ENCODE measurements at regions not wholly inside any gene's neighbourhood (a gene's known extent, or its start where the extent isn't known, plus 50 kb on each side); places are given as distances from the start of the nearest gene placed in this dataset.

- DNase-seq, result no peak
Observed at GRCh38 chr5:167624053-167624452, 667.4 kb upstream of the WWC1 start.

GRCh38 chr5:167626341-167627123, 664.9 kb upstream of the WWC1 start:
- no peak for DNase-seq

GRCh38 chr5:167629634-167630033, 661.8 kb upstream of the WWC1 start:
- no peak for DNase-seq

- no peak for DNase-seq
Observed at GRCh38 chr5:167631191-167631590, 660.3 kb upstream of the WWC1 start.

DNA sequence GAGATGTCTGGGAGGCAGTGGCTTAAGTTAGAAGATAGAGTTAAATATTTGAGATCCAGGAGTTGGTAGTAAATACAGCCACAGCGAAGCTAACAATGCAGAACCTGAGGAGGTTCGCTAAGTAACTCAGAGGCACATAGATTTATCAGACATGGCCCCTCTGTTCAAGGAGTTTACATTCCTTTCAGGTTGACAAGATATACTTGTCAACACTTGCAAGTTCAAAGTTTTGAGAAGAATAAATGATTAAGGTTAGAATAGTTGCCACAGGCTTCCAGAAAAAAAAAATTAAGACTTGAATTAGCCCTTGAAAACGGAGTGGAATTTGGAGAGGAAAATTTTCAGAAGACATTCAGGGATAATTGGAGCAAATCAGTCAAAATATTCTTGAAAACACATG, 658.3 kb upstream of the WWC1 start:
- no peak for DNase-seq

DNA sequence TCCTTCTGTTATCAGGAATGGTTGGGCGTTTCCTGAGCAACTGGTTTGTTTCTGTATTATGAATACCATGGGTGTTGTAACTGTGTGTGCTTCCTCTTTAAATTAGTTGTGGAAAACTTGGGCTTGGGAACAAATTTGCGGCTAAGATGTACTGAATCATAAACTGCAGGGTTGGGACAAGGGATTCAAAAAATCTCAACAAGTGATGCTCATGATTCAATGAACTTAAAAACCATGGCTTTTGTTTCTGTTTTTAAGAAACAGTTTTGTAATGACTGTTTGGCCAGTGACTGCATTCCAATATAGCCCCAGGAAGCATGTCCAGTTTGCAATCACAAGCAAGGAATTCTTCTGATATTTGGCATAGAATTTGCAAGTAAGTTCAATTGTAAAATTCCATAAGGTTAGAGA, 657.5 kb upstream of the WWC1 start:
- no peak for DNase-seq

DNA sequence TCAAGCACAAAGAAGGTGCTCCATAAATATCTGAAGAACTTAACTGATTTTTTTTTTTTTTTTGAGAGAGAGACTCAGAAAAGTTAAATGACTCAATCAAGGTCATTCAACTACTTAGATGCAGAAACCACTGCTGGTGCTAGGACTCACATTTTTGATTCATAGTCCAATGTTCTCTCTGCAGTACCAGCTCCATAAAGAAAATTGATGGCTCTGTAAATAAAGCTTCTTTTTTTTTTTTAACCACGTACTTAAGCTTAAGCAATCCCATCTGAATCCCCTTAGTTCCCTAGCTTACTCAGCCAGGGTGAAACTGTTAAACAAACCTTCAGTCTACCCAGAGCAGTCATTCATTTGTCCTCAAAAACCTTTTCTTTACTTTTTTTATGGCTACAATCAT, 657.0 kb upstream of the WWC1 start:
- no peak for DNase-seq

DNA sequence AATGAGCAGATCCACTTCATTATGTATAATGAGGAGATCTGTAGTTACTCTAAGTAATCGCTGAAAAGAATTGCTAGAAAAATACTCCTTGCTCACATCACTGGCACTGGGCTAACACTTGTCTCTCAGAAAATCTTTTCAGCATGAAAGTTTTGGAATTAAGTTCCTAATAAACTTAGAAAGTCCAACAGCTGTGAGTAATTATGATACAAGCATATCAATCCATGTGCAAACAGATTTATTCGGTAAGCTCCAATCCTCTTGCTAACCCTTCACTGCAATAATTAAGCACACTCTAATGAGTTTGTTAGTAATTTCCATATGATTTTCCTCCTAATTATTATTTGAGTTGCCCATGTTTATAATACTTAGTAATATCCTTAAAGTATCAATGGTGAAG, 652.6 kb upstream of the WWC1 start:
- DNase-seq, result no peak

DNA sequence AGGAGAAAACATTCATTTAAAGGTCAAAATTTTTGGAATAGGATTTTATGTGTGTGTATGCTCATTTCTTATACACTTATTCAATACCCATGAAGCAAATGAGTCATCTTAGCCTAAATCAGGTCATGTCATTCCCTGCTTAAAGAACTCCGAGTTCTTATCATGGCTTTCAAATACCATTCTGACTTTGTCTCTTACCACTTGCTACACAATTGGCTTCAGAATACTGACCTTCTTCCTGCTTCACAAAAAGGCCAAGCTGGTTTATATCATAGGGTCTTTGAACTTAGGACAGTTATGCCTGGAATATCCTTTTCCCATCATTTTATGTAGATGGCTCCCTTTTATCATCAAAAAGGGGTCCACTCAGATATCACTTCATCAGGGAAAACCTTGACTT, 652.2 kb upstream of the WWC1 start:
- DNase-seq, result no peak

- no peak for DNase-seq
Observed at GRCh38 chr5:167639766-167640165, 651.7 kb upstream of the WWC1 start.

GRCh38 chr5:167642181-167642580, 649.3 kb upstream of the WWC1 start:
- DNase-seq, result no peak

- no peak for DNase-seq
Observed at GRCh38 chr5:167642779-167643517, 648.5 kb upstream of the WWC1 start.

DNA sequence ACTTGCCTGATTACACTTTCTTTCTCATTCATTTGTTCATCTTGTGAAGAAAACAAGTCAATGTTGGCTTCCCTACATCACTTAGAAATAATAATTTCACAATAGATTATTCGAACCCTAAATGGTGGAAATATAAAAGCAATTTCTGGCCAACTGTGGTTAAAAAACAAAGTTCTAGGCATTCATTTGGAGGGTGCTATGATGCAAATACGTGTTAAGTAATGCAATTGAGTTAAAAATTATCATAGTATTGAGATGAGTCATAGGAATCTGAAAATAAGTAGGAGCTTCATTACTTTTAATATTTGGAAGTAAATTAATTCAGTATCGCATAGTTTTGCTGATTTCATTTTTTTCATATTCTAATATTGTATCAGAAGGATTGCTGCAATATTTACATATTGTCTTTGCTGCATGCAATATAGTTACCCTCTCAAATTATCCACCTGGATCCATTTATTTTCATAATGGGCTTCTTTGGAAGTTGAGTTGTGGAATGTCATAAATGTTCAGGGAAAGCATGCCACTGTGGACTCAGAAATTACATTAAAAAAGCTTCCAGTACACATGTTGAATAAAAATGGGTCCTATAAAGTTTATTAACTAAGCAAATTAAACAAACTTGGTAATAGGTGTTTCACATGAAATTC, 647.7 kb upstream of the WWC1 start:
- no peak for DNase-seq

DNA sequence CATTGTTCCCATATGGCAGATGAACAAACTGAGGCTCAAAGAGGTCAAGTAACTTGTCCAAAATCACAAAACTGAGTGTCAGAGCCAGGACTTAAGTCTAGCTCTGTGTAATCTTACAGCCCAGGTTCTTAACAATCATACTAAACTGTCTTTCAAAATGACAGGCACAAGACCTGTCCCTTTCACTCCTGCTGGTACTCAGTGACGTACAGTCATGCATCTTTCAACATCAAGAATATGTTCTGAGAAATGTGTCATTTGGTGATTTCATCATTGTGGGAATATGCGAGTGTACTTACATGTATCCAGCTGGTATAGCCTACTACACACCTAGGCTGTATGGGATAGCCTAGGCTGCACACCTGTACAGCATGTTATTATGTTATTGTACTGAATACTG, 646.8 kb upstream of the WWC1 start:
- DNase-seq, result no peak

DNA sequence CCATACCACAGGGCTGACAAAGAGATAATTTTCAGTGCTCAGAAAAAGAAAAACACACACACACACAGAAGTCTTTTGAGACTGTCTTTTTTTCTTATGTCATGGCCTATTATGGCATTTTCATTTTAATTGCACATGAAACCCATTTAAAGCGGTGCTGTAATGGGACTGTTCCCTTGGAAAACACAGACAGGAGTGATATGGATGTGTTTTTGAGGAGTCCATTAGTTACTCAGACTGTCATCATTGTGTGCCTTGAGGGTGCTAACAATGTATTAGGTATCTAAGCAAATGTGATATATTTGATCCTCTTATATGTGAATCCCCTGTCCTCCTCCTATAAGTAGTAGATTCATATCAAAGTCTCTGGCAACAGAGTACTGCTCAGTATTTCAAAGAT, 642.0 kb upstream of the WWC1 start:
- no peak for DNase-seq

DNA sequence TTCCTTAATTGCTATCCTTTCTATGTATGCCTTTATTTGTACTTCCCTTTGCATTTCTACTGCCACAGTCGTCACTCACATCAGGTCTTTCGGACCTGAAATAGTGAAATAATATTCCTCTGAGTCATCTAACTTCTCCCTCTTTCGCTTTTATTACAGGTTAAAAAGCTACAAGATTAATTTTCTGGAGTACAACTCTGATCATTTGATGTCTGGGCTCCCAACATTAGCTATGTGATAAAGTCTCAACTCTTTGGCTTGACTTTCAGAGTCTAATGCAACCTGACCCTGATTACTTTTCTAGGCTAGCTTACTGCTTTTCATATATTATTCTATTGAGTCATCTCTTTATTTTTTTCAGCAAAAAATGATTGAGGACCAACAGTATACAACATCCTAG, 638.8 kb upstream of the WWC1 start:
- no peak for DNase-seq

DNA sequence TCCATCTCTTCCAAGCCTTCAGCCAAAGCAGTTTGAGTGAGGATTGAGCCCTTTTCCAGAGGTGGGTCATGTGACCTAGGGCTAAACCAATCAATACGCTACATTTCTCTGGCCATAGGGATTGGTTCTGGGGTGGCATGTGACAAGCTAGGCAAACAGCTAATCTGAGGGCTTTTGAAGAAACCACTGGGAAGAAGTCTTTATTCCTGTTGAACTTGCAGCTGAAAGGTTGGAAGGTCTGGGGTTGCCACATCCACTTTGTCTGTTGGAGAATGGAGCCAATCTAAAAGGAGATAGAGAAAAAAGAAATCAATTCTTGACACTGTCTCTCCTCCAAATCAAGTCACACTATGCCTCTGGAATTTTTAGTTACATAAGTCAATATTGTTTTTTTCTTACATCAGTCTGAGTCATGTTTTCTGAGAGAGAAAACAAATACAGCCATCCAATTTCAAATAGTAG, 637.8 kb upstream of the WWC1 start:
- no peak for DNase-seq

DNA sequence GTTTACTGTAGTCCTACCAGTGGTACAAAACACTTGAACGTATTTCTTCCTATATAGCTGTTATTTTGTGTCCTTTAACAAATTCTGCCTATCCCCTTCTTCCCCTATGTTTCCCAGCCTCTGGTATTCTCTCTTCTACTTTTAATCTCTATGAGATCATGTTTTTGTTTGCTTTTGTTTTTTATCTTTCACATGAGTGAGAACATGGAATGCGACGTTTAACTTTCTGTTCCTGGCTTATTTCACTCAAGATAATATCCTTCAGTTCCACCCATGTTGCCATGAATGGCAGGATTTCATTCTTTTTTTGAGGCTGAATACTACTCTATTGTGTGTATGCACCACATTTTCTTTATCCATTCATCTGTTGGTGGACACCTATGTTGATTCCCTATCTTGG, 634.4 kb upstream of the WWC1 start:
- no peak for DNase-seq

DNA sequence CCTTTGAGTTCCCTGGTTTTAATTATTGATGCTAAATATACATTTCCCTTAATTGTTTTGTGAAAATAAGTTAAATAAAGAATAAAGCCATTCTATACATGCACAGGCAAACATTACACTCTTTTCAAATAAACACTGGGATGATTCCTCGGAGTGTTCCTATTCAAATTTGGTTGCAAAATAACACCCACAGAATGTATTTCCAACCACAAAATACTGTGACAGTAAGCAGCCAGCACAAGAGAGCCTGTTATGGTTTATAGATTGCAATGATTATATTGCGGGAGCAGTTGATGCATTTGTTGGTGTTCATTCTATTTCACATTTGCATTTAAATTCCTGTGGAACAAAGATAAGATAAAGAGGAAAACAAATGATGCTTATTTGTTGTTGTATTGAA, 632.6 kb upstream of the WWC1 start:
- DNase-seq, result no peak

DNA sequence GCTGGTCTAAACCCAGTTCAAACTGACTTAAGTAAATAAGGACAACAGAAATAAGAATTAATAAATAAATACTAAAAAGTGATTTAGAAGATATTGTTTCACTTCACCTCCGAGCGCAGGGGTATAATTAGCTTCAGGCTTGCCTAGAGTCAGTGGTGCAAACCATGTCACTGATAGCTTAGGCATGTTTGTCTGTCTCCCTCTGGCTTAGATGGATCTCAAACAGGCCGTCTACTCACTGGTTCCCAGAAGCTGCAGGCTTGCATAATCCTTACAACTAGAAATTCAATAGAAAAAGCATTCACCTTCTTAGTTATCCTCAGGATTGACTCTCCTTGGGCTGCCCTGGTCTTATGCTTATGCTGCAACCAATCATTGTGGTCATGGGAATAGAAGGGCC, 629.8 kb upstream of the WWC1 start:
- DNase-seq, result no peak

GRCh38 chr5:167664222-167664804, 627.1 kb upstream of the WWC1 start:
- no peak for DNase-seq

GRCh38 chr5:167665841-167666375, 625.5 kb upstream of the WWC1 start:
- DNase-seq, result no peak

GRCh38 chr5:167671176-167671575, 620.3 kb upstream of the WWC1 start:
- DNase-seq, result no peak

Measured in activated gamma-delta T cell treated with Interleukin-2 at 50 U/mL for 16 hours (primary cell).